C4-2B (cell line): ENCODE measurements at regions not wholly inside any gene's neighbourhood (a gene's known extent, or its start where the extent isn't known, plus 50 kb on each side); places are given as distances from the start of the nearest gene placed in this dataset.

Experiments
- H3K27ac ChIP-seq: fragments of 450-650 bp; 2 replicates; pipeline ENCODE4 v1.5.1; 2017
- CTCF ChIP-seq: fragments of 450-650 bp; conservative IDR thresholded peaks from 2 replicates; pipeline ENCODE4 v1.5.1; 2017; ENCODE audit warnings: mild to moderate bottlenecking
- ZFX ChIP-seq: fragments of 450-650 bp; IDR thresholded peaks from 2 replicates; pipeline ENCODE4 v1.6.1; 2017

- TF ChIP-seq CTCF, result no peak
- TF ChIP-seq ZFX, result no peak
Measured at GRCh38 chr18:65975536-65975935, 224.7 kb downstream of the CDH7 start.

GRCh38 chr18:65974758-65975157 lies 223.9 kb downstream of the CDH7 start:
- H3K27ac ChIP-seq, result no peak overlapping the region
- TF ChIP-seq CTCF, result no peak
- TF ChIP-seq ZFX, result no peak

More at GRCh38 chr18:65975536-65975935, 224.7 kb downstream of the CDH7 start:
- H3K27ac ChIP-seq, result no peak overlapping the region

GRCh38 chr18:65968239-65969004 lies 217.6 kb downstream of the CDH7 start:
- TF ChIP-seq ZFX (no peak), CTCF (peak; percentile 57)
- no peak overlapping the region for H3K27ac ChIP-seq

GRCh38 chr18:65955747-65956146 lies 204.9 kb downstream of the CDH7 start:
- no peak overlapping the region for H3K27ac ChIP-seq
- TF ChIP-seq ZFX (no peak), CTCF (no peak)

GRCh38 chr18:65954372-65954771 lies 203.6 kb downstream of the CDH7 start:
- no peak overlapping the region for H3K27ac ChIP-seq
- TF ChIP-seq ZFX (no peak), CTCF (no peak)

- no peak overlapping the region for H3K27ac ChIP-seq
- TF ChIP-seq CTCF (no peak), ZFX (no peak)
Measured at GRCh38 chr18:65946777-65947176, 196.0 kb downstream of the CDH7 start.

GRCh38 chr18:65943268-65943667 lies 192.5 kb downstream of the CDH7 start:
- no peak overlapping the region for H3K27ac ChIP-seq
- TF ChIP-seq CTCF (no peak), ZFX (no peak)
